ENCODE measurements at regions not wholly inside any gene's neighbourhood (a gene's known extent, or its start where the extent isn't known, plus 50 kb on each side); places are given as distances from the start of the nearest gene placed in this dataset.

GRCh38 chr7:106573125-106573663 lies 87.8 kb downstream of the CCDC71L start:
- Histone ChIP-seq H3K27me3 (ENCODE audit: control insufficient read depth in 2 of 2, insufficient read depth in 2 of 2, low read length in 2 of 2) (no peaks in the 10 kb centered on the region), H2AFZ (ENCODE audit: insufficient read depth, low read depth, low read length, poor library complexity, severe bottlenecking) (no peak overlapping the region), H3K79me2 (ENCODE audit: insufficient read depth, low read length) (no peaks in the 10 kb centered on the region), H3K4me2 (replicated peaks; ENCODE audit: extremely low read depth, low read length, poor library complexity, severe bottlenecking) (no peak overlapping the region), H3K9ac (ENCODE audit: insufficient read depth, low read length, poor library complexity, severe bottlenecking) (no peak overlapping the region), H3K9me3 (replicated peaks in 1 of 2; ENCODE audit: control insufficient read depth in 1 of 2, insufficient read depth in 1 of 2, low read length in 2 of 2) (no peaks in the 10 kb centered on the region), H3K4me3 (replicated peaks in 1 of 3; ENCODE audit: low read depth in 2 of 3, low read length in 3 of 3) (no peak overlapping the region), H3K36me3 (replicated peaks in 1 of 2; ENCODE audit: control insufficient read depth in 1 of 2, insufficient read depth in 2 of 2, low read length in 2 of 2) (no peaks in the 10 kb centered on the region), H3K27ac (ENCODE audit: low read depth in 1 of 2, low read length in 2 of 2) (no peak overlapping the region), H3K4me1 (ENCODE audit: control insufficient read depth in 1 of 2, insufficient read depth in 2 of 2, low read length in 2 of 2) (peaks cover 13 to 14% of the 10 kb centered on the region in 2 donors), H4K20me1 (ENCODE audit: insufficient read depth, low read length) (no peaks in the 10 kb centered on the region)
- peaks cover 17% of the 10 kb centered on the region for H3K4me1 Mint-ChIP-seq
- no peak overlapping the region for H3K4me3 Mint-ChIP-seq
- no CpG with 5 or more reads among the region's 1 CpG for WGBS (ENCODE audit: insufficient coverage)
- no peak for DNase-seq
- TF ChIP-seq, protein P1, sequence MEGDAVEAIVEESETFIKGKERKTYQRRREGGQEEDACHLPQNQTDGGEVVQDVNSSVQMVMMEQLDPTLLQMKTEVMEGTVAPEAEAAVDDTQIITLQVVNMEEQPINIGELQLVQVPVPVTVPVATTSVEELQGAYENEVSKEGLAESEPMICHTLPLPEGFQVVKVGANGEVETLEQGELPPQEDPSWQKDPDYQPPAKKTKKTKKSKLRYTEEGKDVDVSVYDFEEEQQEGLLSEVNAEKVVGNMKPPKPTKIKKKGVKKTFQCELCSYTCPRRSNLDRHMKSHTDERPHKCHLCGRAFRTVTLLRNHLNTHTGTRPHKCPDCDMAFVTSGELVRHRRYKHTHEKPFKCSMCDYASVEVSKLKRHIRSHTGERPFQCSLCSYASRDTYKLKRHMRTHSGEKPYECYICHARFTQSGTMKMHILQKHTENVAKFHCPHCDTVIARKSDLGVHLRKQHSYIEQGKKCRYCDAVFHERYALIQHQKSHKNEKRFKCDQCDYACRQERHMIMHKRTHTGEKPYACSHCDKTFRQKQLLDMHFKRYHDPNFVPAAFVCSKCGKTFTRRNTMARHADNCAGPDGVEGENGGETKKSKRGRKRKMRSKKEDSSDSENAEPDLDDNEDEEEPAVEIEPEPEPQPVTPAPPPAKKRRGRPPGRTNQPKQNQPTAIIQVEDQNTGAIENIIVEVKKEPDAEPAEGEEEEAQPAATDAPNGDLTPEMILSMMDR (IDR thresholded peaks at IDR 0.05): no peak
- no peaks in the 10 kb centered on the region for H3K36me3 Mint-ChIP-seq
- peaks cover 0 to 2% (median 0%) of the 10 kb centered on the region in 7 donors for H3K9me3 Mint-ChIP-seq
- intact Hi-C loops (cut with micrococcal nuclease): no loop called here
- H3K27me3 Mint-ChIP-seq (ENCODE audit: low read depth in 3 of 3): peaks cover 0 to 2% (median 2%) of the 10 kb centered on the region in 3 donors
- H3K27ac Mint-ChIP-seq: no peak overlapping the region

- Histone ChIP-seq H4K20me1 (ENCODE audit: insufficient read depth, low read length) (no peaks in the 10 kb centered on the region), H3K4me1 (ENCODE audit: control insufficient read depth in 1 of 2, insufficient read depth in 2 of 2, low read length in 2 of 2) (peaks cover 13 to 14% of the 10 kb centered on the region in 2 donors), H3K4me2 (replicated peaks; ENCODE audit: extremely low read depth, low read length, poor library complexity, severe bottlenecking) (no peak overlapping the region), H3K9ac (ENCODE audit: insufficient read depth, low read length, poor library complexity, severe bottlenecking) (no peak overlapping the region), H3K4me3 (replicated peaks in 1 of 3; ENCODE audit: low read depth in 2 of 3, low read length in 3 of 3) (no peak overlapping the region), H3K27ac (ENCODE audit: low read depth in 1 of 2, low read length in 2 of 2) (no peak overlapping the region), H2AFZ (ENCODE audit: insufficient read depth, low read depth, low read length, poor library complexity, severe bottlenecking) (no peak overlapping the region), H3K36me3 (replicated peaks in 1 of 2; ENCODE audit: control insufficient read depth in 1 of 2, insufficient read depth in 2 of 2, low read length in 2 of 2) (no peaks in the 10 kb centered on the region), H3K27me3 (ENCODE audit: control insufficient read depth in 2 of 2, insufficient read depth in 2 of 2, low read length in 2 of 2) (no peaks in the 10 kb centered on the region), H3K79me2 (ENCODE audit: insufficient read depth, low read length) (no peaks in the 10 kb centered on the region), H3K9me3 (replicated peaks in 1 of 2; ENCODE audit: control insufficient read depth in 1 of 2, insufficient read depth in 1 of 2, low read length in 2 of 2) (no peaks in the 10 kb centered on the region)
- no peak overlapping the region for H3K27ac Mint-ChIP-seq
- no peaks in the 10 kb centered on the region for H3K36me3 Mint-ChIP-seq
- peaks cover 0 to 2% (median 0%) of the 10 kb centered on the region in 7 donors for H3K9me3 Mint-ChIP-seq
- peaks cover 0 to 3% (median 2%) of the 10 kb centered on the region in 3 donors for H3K27me3 Mint-ChIP-seq (ENCODE audit: low read depth in 3 of 3)
- H3K4me1 Mint-ChIP-seq: peaks cover 17% of the 10 kb centered on the region
- WGBS (ENCODE audit: insufficient coverage): 100% methylated on average over 1 of the region's 3 CpGs
- H3K4me3 Mint-ChIP-seq: no peak overlapping the region
- intact Hi-C loops (cut with micrococcal nuclease): no loop called here
- DNase-seq: no peak
- TF ChIP-seq, protein P1 (IDR thresholded peaks at IDR 0.05): no peak
These were observed 88.4 kb downstream of the CCDC71L start for GRCh38 chr7:106572394-106573124.
